ENCODE measurements at regions not wholly inside any gene's neighbourhood (a gene's known extent, or its start where the extent isn't known, plus 50 kb on each side); places are given as distances from the start of the nearest gene placed in this dataset.

DNA sequence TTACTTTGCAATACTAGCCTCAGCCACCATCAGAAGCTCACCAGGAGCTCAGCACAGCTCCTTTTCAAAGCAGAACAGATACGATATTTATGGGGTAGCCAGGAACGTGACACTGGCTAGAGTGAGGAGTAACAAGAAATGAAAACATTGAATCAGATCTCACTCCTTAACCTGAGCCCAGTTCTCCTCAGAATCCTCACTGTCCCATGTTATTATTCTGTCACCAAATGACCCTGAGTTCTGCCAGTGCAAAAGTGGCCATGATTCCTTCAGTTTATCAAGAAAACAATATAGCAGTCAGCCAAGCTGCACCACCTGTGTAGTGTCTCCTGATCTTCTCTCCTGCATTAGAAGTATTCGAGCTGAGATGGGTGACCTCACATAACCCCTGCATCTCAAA lies 956.7 kb downstream of the TUSC7 start:
- TF ChIP-seq ARNTL (CRISPR knock-in tag; IDR thresholded peaks at IDR 0.05; ENCODE audit: borderline replicate concordance, low read depth) (no peak), ZNF565 (CRISPR knock-in tag; conservative IDR thresholded peaks at IDR 0.05; ENCODE audit: low read depth) (no peak), TCF4 (CRISPR knock-in tag; IDR thresholded peaks at IDR 0.05; ENCODE audit: borderline replicate concordance) (no peak), TOX (CRISPR knock-in tag; IDR thresholded peaks at IDR 0.05; ENCODE audit: borderline replicate concordance) (no peak), ZNF8 (CRISPR knock-in tag; IDR thresholded peaks at IDR 0.05) (no peak)
- TF ChIP-seq, protein P1, sequence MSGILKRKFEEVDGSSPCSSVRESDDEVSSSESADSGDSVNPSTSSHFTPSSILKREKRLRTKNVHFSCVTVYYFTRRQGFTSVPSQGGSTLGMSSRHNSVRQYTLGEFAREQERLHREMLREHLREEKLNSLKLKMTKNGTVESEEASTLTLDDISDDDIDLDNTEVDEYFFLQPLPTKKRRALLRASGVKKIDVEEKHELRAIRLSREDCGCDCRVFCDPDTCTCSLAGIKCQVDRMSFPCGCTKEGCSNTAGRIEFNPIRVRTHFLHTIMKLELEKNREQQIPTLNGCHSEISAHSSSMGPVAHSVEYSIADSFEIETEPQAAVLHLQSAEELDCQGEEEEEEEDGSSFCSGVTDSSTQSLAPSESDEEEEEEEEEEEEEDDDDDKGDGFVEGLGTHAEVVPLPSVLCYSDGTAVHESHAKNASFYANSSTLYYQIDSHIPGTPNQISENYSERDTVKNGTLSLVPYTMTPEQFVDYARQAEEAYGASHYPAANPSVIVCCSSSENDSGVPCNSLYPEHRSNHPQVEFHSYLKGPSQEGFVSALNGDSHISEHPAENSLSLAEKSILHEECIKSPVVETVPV (CRISPR knock-in tag; IDR thresholded peaks at IDR 0.05), result no peak
- TF ChIP-seq, protein P2, sequence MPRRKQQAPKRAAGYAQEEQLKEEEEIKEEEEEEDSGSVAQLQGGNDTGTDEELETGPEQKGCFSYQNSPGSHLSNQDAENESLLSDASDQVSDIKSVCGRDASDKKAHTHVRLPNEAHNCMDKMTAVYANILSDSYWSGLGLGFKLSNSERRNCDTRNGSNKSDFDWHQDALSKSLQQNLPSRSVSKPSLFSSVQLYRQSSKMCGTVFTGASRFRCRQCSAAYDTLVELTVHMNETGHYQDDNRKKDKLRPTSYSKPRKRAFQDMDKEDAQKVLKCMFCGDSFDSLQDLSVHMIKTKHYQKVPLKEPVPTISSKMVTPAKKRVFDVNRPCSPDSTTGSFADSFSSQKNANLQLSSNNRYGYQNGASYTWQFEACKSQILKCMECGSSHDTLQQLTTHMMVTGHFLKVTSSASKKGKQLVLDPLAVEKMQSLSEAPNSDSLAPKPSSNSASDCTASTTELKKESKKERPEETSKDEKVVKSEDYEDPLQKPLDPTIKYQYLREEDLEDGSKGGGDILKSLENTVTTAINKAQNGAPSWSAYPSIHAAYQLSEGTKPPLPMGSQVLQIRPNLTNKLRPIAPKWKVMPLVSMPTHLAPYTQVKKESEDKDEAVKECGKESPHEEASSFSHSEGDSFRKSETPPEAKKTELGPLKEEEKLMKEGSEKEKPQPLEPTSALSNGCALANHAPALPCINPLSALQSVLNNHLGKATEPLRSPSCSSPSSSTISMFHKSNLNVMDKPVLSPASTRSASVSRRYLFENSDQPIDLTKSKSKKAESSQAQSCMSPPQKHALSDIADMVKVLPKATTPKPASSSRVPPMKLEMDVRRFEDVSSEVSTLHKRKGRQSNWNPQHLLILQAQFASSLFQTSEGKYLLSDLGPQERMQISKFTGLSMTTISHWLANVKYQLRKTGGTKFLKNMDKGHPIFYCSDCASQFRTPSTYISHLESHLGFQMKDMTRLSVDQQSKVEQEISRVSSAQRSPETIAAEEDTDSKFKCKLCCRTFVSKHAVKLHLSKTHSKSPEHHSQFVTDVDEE (CRISPR knock-in tag; IDR thresholded peaks at IDR 0.05), result no peak
- TF ChIP-seq, protein P3, sequence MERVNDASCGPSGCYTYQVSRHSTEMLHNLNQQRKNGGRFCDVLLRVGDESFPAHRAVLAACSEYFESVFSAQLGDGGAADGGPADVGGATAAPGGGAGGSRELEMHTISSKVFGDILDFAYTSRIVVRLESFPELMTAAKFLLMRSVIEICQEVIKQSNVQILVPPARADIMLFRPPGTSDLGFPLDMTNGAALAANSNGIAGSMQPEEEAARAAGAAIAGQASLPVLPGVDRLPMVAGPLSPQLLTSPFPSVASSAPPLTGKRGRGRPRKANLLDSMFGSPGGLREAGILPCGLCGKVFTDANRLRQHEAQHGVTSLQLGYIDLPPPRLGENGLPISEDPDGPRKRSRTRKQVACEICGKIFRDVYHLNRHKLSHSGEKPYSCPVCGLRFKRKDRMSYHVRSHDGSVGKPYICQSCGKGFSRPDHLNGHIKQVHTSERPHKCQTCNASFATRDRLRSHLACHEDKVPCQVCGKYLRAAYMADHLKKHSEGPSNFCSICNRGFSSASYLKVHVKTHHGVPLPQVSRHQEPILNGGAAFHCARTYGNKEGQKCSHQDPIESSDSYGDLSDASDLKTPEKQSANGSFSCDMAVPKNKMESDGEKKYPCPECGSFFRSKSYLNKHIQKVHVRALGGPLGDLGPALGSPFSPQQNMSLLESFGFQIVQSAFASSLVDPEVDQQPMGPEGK (CRISPR knock-in tag; IDR thresholded peaks at IDR 0.05; ENCODE audit: borderline replicate concordance), result no peak

Measured in SK-N-SH treated with all-trans-retinoic acid at 6 μM for 48 hours (cell line).